Psoas muscle (tissue), 7 donors: ENCODE measurements at regions not wholly inside any gene's neighbourhood (a gene's known extent, or its start where the extent isn't known, plus 50 kb on each side); places are given as distances from the start of the nearest gene placed in this dataset.
"Not testable (repeated sequence)": the region's sequence is repeated elsewhere in the genome, so short reads cannot be mapped to it uniquely, and the experiment has no call there.

Source experiments
- ATAC-seq, 4 donors: fragments of 200-7000 bp; cut with Tn5 transposase; one replicate each; pipeline ENCODE4 v1.9.1; 2020; ENCODE audit warnings: moderate library complexity in 3 of 4, mild to moderate bottlenecking in 2 of 4
- DNase-seq, 2 donors: peaks; one replicate each; pipeline ENCODE4 v3.0.0-alpha.2; 2020
- H3K27ac ChIP-seq: fragments of 200-600 bp; one replicate; pipeline ENCODE4 v1.8.0; 2022
- H3K27me3 ChIP-seq, 3 donors: fragments of 200-600 bp in 1 of 3; one replicate each; pipeline versions ENCODE4 v1.6.1 to v1.8.0; 2013 to 2022; ENCODE audit warnings: low read length in 2 of 3, mild to moderate bottlenecking in 2 of 3, moderate library complexity in 1 of 3; ENCODE audit not compliant: insufficient read depth in 3 of 3
- H3K36me3 ChIP-seq, 2 donors: fragments of 200-600 bp in 1 of 2; one replicate each; pipeline versions ENCODE4 v1.6.1 to v1.8.0; 2013 to 2022; ENCODE audit warnings: low read depth in 1 of 2, mild to moderate bottlenecking in 1 of 2, moderate library complexity in 1 of 2; ENCODE audit not compliant: insufficient read depth in 1 of 2
- H3K4me1 ChIP-seq: fragments of 200-600 bp; one replicate; pipeline ENCODE4 v1.8.0; 2022
- H3K4me3 ChIP-seq: fragments of 200-600 bp; one replicate; pipeline ENCODE4 v1.8.0; 2022; ENCODE audit warnings: mild to moderate bottlenecking
- H3K9me3 ChIP-seq: fragments of 200-600 bp; one replicate; pipeline ENCODE4 v1.8.0; 2022
- WGBS, 3 donors: extraction: QIAGEN DNeasy Blood & Tissue Kit; methylation state at CpG; one replicate each; pipeline versions ENCODE4 v1.1.6 to v1.1.7; 2013; 5-methylcytosine and 5-hydroxymethylcytosine counted together
- intact Hi-C, 2 donors: fragments of 100-400 bp; cut with DNase I; formaldehyde crosslinking; loops; one replicate each; pipeline versions ENCODE4 v1.11.0 to v1.14.2; 2022
- TF ChIP-seq, protein P1 (sequence below): fragments of 200-600 bp; IDR thresholded peaks from one replicate; pipeline ENCODE4 v1.8.0; 2022; ENCODE audit warnings: antibody characterized with exemption
- donor health status: healthy with polysubstance abuse.
- donor health status: DM: no; HTN: no; CAD: no; lungs with moderate emphysema.
- donor health status: Bipolar disorder and iron deficiency.
- donor health status: healthy.
- donor health status: DM: yes; HTN: yes; CAD: no.
- donor health status: DM: no; HTN: no; CAD: no.
- donor health status: DM: yes; HTN: yes; CAD: no.

DNA sequence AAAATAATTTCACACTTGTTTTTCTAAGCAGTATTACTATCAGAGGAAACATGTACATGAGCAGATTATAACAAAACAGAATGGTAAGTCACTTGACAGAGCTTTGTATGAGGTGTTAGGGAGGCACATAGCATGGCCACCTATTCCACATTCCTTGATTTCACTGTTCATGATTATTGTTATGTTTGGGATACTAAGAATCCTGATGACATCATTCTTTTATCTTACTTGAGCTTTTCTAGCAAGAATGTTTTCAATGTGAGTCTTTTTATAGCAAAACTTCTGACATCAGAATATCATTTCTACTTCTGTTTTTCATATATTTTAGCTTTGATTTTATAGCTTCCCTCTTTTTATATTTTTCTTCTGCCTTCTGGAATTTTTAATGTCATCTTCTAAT lies 208.2 kb downstream of the DMRTA1 start:
- intact Hi-C loops, result no loop called here
- H3K4me3 ChIP-seq, result no peak overlapping the region

DNA sequence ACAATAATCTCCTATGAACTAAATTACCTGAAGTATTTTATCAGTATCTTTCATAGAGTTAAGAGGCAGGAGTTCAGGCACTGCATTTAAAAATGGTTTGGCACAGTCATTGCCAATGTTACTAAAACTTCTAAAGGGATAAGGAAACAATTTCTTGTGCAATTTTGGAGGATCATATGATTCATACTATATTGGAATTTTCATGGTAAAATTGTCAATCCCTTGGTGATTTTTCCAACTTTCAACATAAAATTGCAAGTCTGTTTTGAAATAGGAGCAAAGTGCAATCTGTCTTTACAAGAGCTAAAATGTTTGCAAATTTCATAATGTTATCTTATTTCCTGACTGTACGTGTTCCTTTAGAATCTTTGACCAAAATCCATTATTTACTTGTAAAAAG lies 211.1 kb downstream of the DMRTA1 start:
- ATAC-seq (no peak), DNase-seq (no peak)
- Histone ChIP-seq H3K4me3 (no peak overlapping the region), H3K27ac (no peak overlapping the region), H3K4me1 (peaks cover 12% of the 10 kb centered on the region), H3K9me3 (no peaks in the 10 kb centered on the region), H3K36me3 (no peaks in the 10 kb centered on the region), H3K27me3 (no peaks in the 10 kb centered on the region)
- TF ChIP-seq, protein P1, sequence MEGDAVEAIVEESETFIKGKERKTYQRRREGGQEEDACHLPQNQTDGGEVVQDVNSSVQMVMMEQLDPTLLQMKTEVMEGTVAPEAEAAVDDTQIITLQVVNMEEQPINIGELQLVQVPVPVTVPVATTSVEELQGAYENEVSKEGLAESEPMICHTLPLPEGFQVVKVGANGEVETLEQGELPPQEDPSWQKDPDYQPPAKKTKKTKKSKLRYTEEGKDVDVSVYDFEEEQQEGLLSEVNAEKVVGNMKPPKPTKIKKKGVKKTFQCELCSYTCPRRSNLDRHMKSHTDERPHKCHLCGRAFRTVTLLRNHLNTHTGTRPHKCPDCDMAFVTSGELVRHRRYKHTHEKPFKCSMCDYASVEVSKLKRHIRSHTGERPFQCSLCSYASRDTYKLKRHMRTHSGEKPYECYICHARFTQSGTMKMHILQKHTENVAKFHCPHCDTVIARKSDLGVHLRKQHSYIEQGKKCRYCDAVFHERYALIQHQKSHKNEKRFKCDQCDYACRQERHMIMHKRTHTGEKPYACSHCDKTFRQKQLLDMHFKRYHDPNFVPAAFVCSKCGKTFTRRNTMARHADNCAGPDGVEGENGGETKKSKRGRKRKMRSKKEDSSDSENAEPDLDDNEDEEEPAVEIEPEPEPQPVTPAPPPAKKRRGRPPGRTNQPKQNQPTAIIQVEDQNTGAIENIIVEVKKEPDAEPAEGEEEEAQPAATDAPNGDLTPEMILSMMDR, result no peak
- intact Hi-C loops, result no loop called here
- WGBS, 3 donors, result 67 to 83% (median 82%) methylated on average over 1 of the region's 1 CpG

More for the DNA sequence above, 208.2 kb downstream of the DMRTA1 start:
- no peaks in the 10 kb centered on the region for H3K9me3 ChIP-seq
- no peak overlapping the region for H3K27ac ChIP-seq
- TF ChIP-seq, protein P1, result no peak
- H3K4me1 ChIP-seq, result peaks cover 22% of the 10 kb centered on the region
- no peaks in the 10 kb centered on the region for H3K36me3 ChIP-seq
- H3K27me3 ChIP-seq, result no peaks in the 10 kb centered on the region
- DNase-seq, result no peak
- ATAC-seq, result no peak

DNA sequence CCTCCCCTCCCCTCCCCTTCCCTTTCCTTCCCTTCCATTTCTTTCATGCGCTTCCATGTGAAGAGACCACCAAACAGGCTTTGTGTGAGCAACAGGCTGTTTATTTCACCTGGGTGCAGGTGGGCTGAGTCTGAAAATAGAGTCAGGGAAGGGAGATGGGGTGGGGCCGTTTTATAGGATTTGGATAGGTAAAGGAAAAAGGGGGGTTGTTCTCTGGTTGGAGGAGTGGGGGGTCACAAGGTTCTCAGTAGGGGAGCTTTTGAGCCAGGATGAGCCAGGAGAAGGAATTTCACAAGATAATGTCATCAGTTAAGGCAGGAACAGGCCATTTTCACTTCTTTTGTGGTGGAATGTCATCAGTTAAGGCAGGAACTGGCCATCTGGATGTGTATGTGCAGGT lies 211.9 kb downstream of the DMRTA1 start:
- H3K27ac ChIP-seq, H3K4me3 ChIP-seq, ATAC-seq, intact Hi-C loops, H3K36me3 ChIP-seq, H3K27me3 ChIP-seq, DNase-seq, H3K9me3 ChIP-seq: not testable (repeated sequence)
- 78 to 87% (median 85%) methylated on average over 2 of the region's 2 CpGs for WGBS, 3 donors
- peaks cover 12% of the 10 kb centered on the region for H3K4me1 ChIP-seq

DNA sequence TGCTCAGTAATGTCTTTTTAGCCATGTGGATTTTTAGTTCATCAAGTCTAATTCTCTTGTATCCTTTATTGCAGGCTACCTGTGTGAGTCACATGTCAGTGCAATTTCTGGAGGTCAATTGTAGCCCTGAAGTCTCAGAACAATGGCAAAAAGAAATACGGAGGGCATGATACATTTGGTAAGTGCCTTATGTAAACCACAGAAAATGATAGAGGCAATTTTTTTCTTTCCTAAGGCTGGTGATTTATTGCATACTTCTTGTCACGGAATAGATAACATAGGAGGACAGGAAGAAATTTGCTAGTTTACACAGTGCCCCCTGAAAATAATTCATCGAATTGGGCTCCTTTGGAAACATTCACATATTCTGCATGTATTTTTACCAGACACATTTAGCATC lies 235.9 kb downstream of the DMRTA1 start:
- H3K4me1 ChIP-seq, result peaks cover 19% of the 10 kb centered on the region
- no peak overlapping the region for H3K4me3 ChIP-seq
- TF ChIP-seq, protein P1, result no peak
- no peak for DNase-seq
- no peak for ATAC-seq
- H3K36me3 ChIP-seq, result no peaks in the 10 kb centered on the region
- H3K27ac ChIP-seq, result peak overlapping the region; percentile 92
- H3K27me3 ChIP-seq, result no peaks in the 10 kb centered on the region
- H3K9me3 ChIP-seq, result no peaks in the 10 kb centered on the region
- intact Hi-C loops, result loop anchor here in 1 of 2 donors (5.0 kb wide), 1 partner anchor 150 kb away; no protein-coding TSS in a partner anchor
- 34 to 62% (median 34%) methylated on average over 3 of the region's 3 CpGs for WGBS, 3 donors

DNA sequence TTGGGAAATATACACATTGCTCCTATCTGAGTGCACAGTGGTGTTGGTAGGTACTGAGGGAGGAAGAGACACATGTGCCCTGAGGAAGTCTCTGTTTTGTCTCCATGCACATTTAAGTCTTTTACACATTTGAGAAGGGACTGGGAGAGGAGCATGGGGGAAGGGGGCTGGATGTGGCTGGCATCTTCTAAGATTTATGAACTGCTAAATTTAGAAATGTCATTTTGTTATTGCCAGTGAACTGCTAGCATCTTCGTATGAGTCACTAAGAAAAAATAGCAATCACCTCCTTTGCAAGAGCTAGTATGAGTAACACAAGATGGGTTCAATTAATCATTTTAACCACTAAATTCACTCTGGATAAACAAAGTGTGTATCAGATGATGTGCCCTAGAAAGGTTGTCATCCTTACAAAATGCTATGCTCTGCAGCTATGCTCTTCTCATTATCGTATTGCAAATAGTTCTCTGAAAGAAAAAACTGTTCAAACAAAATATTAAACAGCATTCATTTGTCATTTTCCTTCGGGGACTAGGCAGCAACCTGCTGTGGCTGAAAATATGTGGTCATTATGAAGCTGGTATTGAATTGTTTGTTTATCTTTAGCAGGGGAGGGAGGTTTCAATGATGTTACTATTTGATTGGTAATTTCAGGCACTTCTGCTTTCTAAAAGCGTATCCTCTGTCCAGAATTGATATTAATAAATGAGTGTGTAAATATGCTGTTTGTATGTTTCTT lies 236.5 kb downstream of the DMRTA1 start:
- Histone ChIP-seq H3K36me3 (no peaks in the 10 kb centered on the region), H3K27ac (peak overlapping the region; percentile 92), H3K4me1 (peaks cover 19% of the 10 kb centered on the region), H3K27me3 (no peaks in the 10 kb centered on the region), H3K9me3 (no peaks in the 10 kb centered on the region), H3K4me3 (peak overlapping the region; percentile 27)
- DNase-seq, result peak; percentile 18 to 48
- 16 to 50% (median 22%) methylated on average over 4 of the region's 4 CpGs for WGBS, 3 donors
- TF ChIP-seq, protein P1, result no peak
- intact Hi-C loops, result loop anchor here in 1 of 2 donors (5.0 kb wide), 1 partner anchor 151 kb away; no protein-coding TSS in a partner anchor
- peak; percentile 89 to 94 (median 92) for ATAC-seq
